ENCODE measurements at regions not wholly inside any gene's neighbourhood (a gene's known extent, or its start where the extent isn't known, plus 50 kb on each side); places are given as distances from the start of the nearest gene placed in this dataset.

DNA sequence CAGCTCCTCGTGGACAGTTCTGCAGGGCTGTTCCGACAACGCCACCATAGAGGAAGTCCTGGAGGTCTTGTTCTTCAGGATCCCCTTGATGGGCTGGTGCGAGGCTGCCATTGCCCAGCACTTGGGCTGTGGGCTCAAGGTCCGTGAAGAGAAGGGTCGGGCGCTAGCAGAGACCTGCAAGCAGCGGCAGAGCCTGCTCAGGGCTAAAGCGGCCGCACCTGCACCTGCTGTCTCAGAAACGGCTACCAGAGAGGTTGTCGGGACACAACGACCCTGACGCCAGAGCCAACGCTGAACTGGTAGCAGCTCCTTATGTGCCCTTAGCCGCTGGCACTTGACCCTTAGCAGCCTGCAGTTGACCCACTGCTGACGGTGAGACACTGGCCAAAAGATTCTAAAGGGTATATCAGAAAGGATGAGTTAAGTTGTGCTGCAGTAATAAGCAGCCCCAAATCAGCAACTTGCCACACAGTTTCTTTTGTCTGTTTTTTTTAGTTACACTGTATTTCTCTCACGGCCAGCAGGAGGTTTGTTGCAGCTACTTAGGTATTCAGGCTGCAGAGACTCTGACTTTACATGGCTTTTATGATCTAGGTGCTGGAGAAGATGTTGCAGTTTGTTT, 55.5 kb upstream of the ST6GAL2 start:
- DNase-seq (ENCODE audit: low spot score), result no peak

DNA sequence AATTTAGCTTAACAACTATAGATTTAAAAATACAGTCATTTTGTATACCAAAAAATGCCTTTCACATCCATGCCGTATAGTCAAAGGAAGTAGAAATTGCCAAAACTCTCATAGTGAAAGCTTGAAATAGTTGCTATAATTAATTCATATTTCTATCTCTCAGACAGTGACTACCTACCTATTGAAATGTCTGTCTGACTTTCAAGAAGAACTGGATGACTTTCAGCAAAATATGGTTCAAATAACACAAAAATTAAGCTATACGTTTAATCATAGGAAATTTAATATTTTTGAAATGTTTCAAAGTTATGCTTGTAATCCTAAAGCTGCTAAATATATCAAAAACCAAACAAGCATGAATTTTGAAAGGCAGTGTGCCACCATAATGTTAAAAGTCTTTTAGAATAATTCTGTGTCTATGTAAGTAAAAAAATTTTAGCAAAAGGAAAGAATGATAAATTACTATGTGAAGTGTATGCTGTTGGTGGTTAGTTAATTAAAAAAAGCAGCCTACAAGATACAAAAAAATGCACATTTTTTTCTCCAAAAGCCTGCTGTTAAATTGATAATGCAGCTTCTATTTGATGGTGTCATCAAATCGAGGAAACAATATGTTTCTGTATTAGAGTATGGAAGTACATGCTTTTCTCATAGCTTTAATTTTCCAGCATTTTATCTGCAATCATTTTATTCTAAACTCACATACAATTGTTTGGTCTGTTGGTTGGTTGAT, 57.7 kb upstream of the ST6GAL2 start:
- no peak for DNase-seq (ENCODE audit: low spot score)

GRCh38 chr2:106944215-106944614, 58.2 kb upstream of the ST6GAL2 start:
- DNase-seq (ENCODE audit: low spot score), result no peak

GRCh38 chr2:106948540-106948939, 62.6 kb upstream of the ST6GAL2 start:
- no peak for DNase-seq (ENCODE audit: low spot score)

DNA sequence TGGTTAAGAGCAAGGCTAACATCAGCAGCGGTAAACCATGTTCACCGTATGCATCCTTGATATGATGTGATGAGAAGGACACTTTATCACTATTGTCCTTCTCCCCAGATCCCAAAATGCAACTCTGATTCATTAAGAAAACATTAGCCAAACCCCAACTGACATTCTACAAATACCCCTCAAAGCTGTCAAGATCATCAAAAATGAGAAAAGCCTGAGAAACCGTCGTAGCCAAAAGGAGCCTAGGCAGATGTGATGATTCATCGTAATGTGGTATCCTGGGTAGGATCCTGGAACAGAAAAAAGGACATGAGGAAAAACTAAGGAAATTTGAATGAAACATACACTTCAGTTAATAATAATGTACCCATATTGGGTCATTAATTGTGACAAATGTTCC, 67.3 kb upstream of the ST6GAL2 start:
- DNase-seq (ENCODE audit: low spot score), result no peak

- DNase-seq (ENCODE audit: low spot score), result no peak
Measured at GRCh38 chr2:106953779-106954178, 67.8 kb upstream of the ST6GAL2 start.

DNA sequence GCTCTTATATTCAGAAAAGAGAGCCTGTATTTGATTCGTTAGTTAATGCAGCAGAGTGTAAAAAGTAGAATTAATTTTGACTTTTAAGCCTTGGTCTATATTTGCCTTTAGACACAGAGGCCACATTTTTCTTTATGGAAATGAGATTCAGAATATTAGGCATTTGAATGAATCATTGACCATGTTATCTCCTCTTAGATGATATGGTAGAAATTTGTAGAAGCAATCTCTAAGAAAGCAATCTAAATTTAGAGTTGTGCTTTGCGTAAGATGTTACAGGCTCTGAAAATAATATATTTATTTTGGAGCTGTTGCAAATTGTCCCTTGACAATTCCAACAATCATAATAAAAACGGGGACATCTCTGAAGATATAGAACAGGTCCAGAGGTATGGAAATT, 68.3 kb upstream of the ST6GAL2 start:
- DNase-seq (ENCODE audit: low spot score), result no peak

DNA sequence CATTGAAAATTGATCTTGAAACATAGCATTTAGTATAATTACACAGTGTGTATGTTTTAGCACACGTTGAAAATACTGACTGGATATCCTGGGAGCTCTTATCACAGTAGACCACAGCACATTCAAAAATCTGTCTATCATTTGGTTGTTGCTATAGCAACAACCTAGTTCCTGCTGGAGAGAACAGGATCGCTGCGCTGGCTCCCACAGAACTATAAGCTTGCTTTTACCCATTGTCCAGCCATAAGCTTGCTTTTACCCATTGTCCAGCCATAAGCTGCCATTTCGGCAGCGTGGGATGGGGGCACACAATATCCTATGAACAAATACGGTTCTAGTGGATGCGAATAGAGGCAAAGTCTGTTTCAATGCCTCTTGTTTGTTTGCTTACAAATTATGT, 70.4 kb upstream of the ST6GAL2 start:
- no peak for DNase-seq (ENCODE audit: low spot score)

GRCh38 chr2:106956879-106957278, 70.9 kb upstream of the ST6GAL2 start:
- no peak for DNase-seq (ENCODE audit: low spot score)

DNA sequence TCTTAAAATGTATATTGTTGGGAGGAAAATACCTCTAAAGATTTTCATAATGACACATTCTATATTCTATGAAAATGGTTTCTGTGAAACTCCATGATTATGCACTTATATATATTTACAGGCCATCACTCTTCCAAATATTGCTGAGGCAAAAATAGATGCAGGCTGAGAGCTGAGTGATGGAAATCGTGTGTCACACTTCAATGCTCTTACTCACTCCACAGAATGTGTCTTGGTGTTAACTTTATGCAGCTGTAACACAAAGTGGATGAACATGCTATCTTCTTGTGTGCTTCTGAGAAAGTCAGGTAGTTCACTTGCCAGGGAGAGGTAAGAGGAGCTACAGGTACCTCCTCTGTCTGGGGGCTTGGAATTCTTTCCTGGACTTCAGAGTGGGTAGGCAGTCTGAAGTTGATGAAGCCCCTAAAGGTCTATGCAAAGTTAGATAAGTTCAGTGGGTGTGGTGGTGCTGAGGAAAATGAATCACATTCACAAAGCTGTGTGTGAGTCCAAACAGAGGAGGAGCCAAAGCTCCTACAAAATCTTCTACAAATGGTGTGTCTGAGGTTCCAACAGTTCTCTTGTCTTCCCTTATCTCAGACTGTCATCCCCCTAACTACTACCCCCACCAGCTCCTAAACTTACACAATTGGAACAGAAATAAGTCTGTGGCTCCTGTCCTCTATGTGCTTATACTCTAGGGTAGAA, 74.2 kb upstream of the ST6GAL2 start:
- no peak for DNase-seq (ENCODE audit: low spot score)

- no peak for DNase-seq (ENCODE audit: low spot score)
Measured at GRCh38 chr2:106960683-106961161, 74.8 kb upstream of the ST6GAL2 start.

GRCh38 chr2:106961328-106961727, 75.4 kb upstream of the ST6GAL2 start:
- no peak for DNase-seq (ENCODE audit: low spot score)

GRCh38 chr2:106963156-106963555, 77.2 kb upstream of the ST6GAL2 start:
- DNase-seq (ENCODE audit: low spot score), result no peak

- no peak for DNase-seq (ENCODE audit: low spot score)
Measured at GRCh38 chr2:106963893-106964292, 77.9 kb upstream of the ST6GAL2 start.

DNA sequence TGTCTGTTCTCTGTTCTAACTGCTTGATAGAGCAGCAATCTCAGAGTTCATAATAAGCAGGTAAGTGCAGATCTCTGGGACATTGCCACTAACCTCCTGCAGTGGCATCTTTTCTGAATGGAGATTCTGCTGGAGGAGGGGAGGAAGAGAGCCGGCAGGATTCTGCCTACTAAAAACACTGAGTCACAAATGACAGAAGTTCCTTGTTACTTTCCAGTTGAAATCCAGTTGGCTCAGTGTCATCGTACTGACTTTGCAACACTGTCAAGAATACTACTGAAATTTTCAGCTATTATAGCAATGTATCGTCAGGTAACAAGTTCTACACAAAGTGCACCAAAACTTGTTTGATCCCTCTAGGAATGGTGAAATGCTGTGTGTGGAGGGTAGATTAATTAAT, 79.6 kb upstream of the ST6GAL2 start:
- no peak for DNase-seq (ENCODE audit: low spot score)

DNA sequence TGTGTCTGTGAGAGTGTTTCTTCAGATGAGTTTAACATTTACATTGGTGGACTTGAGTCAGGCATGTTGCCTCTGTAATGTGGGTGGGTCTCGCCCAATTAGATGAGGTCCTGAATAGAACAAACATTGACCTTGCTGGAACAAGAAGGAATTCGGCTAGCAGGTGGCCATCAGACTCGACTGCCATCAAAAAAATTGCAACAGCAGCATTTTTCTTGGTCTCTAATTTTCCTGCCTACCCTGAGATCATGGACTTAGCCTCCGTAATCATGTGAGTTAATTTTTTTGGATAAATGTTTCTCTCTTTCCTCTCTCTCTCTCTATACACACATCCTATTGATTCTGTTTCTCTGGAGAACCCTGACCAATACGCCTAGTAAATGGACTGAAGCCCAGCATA, 83.8 kb upstream of the ST6GAL2 start:
- DNase-seq (ENCODE audit: low spot score), result no peak

DNA sequence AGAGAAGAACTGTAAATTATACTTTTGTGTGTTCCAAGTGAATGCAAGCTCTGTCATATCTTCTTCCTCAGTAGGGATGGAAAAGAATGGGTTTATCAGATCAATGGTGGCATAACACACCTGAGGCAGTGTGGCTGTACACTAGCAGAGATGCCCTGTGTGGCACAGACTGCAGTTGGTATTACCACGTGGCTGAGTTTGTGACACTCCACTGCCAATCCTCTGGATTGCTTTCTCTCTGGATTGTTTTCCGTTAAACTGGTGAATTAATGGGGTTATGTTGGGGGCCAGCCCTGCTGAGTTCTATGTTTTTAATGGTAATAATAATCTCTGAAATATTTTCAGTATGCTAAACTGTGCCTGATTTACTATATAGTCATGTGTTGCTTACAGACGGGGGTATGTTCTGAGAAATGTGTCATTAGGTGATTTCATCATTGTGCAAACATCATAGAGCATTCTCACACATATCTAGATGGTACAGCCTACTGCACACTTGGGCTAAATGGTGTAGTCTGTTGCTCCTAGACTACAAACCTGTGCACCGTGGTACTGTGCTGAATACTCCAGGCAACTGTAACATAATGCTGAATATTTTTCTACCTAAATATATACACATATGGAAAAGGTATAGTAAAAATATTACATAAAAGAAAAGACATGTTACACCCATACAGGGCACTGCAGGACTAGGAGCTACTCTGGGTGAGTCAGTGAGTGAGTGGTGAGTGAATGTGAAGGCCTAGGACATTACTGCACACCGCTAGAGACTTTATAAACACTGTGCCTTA, 84.7 kb upstream of the ST6GAL2 start:
- peak; percentile 40 for DNase-seq (ENCODE audit: low spot score)

DNA sequence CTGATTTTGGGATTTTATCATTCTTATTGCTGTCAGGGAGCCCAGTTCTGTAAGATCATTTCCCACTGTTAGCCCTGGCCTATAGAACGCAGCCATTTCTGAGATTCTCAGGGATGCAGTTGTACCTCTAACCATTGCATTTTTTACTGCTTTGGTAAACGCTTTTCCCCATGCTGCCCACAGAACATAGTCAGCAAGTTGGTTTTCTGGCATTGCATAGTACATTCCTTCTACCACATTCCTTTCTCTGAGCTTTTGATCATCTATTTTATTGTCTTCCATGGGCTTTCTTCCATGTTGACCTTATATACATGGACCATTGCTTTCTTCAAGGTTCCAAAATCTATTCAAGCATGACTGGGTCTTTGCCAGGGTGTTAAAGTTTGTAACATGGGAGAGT, 86.8 kb upstream of the ST6GAL2 start:
- DNase-seq (ENCODE audit: low spot score), result peak; percentile 44

DNA sequence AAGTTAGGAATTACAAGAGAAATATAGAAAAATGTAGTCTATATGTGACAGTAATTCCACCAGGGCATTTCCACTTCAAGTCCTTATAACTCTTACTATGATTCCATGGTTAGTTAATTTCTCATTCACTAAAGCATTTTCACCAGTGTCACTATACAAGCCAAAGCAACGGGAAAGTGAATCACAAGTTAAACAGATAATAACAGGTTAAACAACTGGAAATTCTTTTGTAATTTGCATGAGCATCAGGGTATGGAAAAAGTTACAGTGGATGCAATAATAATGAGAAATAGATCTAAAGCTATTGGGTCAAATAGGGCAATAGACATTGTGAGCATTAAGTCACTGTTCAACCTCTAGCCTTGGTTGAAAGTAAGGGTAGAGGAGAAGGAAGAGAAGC, 88.9 kb upstream of the ST6GAL2 start:
- no peak for DNase-seq (ENCODE audit: low spot score)

DNA sequence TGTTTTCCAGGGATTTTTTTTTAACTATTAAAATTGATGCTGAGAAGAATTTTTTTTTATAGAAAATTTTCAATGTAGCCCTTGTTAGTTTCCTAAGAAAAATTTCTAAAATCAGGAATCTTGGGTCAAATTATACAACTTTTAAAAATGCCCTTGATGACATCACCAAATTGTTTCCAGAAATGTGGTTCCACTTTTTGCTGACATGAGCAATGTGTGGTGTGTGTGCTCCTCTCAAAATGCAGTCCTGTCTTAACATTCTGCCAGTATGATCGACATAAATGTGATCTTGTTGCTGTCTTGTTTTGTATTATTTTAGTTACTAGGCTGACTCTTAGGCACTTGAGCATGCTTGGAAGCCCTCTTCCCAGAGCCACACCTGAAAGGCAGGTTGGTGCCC, 89.7 kb upstream of the ST6GAL2 start:
- no peak for DNase-seq (ENCODE audit: low spot score)

GRCh38 chr2:106976548-106976947, 90.6 kb upstream of the ST6GAL2 start:
- no peak for DNase-seq (ENCODE audit: low spot score)

- no peak for DNase-seq (ENCODE audit: low spot score)
Measured at GRCh38 chr2:106977717-106978116, 91.8 kb upstream of the ST6GAL2 start.

All from kidney tubule cell (primary cell).